Activated CD4-positive, alpha-beta T cell treated with anti-CD3 and anti-CD28 coated beads, Interleukin-2, amount 50 U/mL, for 16 hours (primary cell): ENCODE measurements at regions not wholly inside any gene's neighbourhood (a gene's known extent, or its start where the extent isn't known, plus 50 kb on each side); places are given as distances from the start of the nearest gene placed in this dataset.

ENCODE experiments used
- DNase-seq: peaks from one replicate; pipeline ENCODE4 v3.0.0-alpha.2; 2020

DNA sequence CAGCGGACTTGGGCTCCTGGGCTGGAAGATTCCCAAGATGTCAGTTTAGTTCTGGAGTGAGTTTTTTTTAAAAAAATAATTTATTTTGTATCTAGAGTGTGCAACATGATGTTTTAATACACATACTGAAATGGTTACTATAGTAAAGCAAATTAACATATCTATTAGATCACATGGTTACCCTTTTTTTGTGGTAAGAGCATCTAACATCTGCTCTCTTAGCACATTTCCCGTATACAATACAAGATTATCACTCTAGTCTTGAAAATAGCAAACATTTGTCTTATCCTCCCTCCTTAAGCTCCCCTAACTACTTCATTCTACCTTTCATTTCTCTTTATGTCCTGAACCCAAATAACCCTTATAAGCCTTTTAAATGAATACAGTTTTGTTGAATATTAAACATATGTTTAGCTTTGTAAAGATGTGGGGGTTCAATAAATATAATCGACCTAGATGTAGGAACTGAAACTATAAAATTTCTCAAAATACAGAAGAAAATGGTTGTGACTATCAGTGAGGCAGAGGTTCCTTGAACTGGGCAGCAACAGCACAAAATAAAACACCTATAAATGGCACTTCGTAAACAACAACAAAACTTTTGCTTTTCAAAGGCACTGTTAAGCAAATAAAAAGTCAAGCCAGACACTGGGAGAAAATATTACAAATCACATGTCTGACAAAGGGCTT lies 466.6 kb downstream of the FGF9 start:
- no peak for DNase-seq

- DNase-seq: no peak
Observed at GRCh38 chr13:22138947-22139346, 468.1 kb downstream of the FGF9 start.

- DNase-seq: no peak
Observed at GRCh38 chr13:22141716-22142115, 470.8 kb downstream of the FGF9 start.

- DNase-seq: no peak
Observed at GRCh38 chr13:22143671-22144070, 472.8 kb downstream of the FGF9 start.

GRCh38 chr13:22144806-22145205 lies 473.9 kb downstream of the FGF9 start:
- no peak for DNase-seq

- no peak for DNase-seq
Observed at GRCh38 chr13:22148187-22148586, 477.3 kb downstream of the FGF9 start.

DNA sequence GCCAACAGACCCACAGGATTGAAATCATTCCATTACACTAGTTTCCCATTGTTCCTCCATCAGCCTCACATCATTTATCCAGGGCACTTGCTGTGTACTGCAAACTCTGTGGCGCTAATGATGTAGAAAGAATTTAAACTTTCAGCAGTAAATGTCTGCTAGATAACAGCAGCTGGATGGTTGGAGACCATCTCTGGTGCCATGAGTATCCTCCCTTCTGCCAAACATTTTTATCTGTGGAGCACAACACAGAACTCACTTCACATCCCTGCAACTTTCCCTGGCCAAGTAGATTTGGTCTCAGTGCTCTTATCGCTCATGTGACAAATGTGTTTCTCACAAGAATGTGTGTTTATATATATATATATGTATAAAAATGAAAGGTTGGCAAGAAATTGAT lies 481.9 kb downstream of the FGF9 start:
- DNase-seq: no peak

GRCh38 chr13:22154041-22154440 lies 483.2 kb downstream of the FGF9 start:
- no peak for DNase-seq

GRCh38 chr13:22161871-22162270 lies 491.0 kb downstream of the FGF9 start:
- DNase-seq: peak; percentile 44

- peak; percentile 43 for DNase-seq
Observed at GRCh38 chr13:22162889-22163288, 492.0 kb downstream of the FGF9 start.

GRCh38 chr13:22168437-22169190 lies 497.7 kb downstream of the FGF9 start:
- DNase-seq: no peak

DNA sequence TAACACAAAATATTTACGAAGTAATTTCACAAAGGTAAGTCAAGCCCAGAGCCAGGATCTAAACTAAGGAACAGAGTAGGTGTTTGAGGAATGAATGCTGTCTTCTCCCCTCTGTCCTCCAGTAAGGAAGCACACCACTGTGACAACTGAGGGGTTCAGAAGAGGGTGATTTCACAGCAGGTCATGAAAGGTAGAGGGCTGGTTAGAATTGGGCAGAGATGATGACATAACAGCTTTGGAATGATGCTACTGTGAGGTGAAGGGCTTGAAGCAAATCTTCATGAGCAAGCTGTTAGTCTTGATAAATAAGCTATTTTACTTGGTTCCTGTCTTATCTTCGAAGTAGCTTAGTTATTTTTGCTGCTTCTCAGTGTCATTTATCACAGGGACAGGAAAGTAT lies 498.6 kb downstream of the FGF9 start:
- DNase-seq: no peak

DNA sequence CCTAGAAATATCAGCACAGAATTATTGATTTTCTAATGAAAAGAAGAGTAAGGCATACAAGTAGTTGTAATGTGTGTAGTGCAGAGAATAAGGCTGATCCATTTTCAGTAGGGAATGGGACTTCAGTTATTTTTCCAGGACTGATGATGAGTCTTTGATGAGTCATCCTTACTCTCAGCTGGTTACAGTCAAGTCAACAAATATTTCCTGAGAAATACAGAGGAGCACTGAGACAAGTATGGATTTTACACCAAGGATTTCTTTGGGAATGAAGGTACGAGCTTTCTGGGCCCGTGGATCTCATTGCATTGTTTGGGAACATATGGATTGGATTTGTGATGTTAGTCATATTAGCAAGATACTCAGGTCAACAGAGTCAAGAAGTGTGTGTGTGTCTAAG lies 502.7 kb downstream of the FGF9 start:
- no peak for DNase-seq

- no peak for DNase-seq
Observed at GRCh38 chr13:22175241-22175640, 504.4 kb downstream of the FGF9 start.

DNA sequence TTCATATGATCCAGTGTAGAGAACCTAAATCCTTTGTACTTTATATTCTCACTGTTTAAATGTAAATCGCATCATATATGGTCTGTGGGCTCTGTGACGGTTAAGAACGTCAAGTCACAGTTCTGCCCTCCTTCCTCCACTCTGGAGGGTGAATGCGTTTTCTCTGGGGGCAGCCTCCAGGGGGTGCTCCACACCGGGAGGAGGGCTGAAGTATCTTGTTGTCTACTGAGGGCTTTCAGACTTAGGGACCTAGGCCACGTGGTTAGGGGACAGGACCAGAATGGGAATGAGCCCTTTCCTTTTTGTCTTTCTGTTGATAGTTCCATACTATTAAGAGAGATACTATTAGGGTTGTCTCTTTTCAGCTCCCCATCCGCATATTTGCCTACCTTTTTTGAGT lies 504.9 kb downstream of the FGF9 start:
- no peak for DNase-seq

DNA sequence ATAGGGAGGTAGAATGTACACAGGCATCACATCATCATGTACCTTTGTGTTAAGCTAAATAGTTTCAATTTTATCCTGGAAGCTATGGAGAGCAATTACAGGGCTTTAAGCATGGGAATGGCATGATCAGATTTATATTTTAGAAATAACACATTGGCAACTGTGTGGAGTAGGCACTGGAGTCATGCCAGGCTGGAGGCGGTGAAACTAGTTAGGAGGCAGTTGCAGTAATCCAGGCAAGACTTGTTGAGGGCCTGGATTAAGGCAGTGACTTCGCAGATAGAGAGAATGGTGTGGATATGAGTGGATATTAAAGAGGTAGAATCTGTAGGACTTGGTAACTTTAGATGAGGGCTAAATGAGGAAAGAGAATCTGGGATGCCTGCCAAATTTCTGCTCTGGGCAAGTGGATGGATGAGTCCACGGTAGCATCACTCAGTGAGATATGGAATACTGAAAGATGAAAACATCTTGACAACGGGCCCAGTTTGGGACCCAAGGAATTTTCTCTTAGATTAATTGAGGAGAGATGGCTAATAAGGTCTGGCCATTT lies 506.2 kb downstream of the FGF9 start:
- no peak for DNase-seq

GRCh38 chr13:22178878-22179277 lies 508.0 kb downstream of the FGF9 start:
- no peak for DNase-seq

- DNase-seq: no peak
Observed at GRCh38 chr13:22187329-22187728, 516.5 kb downstream of the FGF9 start.

GRCh38 chr13:22189176-22190048 lies 518.5 kb downstream of the FGF9 start:
- no peak for DNase-seq

DNA sequence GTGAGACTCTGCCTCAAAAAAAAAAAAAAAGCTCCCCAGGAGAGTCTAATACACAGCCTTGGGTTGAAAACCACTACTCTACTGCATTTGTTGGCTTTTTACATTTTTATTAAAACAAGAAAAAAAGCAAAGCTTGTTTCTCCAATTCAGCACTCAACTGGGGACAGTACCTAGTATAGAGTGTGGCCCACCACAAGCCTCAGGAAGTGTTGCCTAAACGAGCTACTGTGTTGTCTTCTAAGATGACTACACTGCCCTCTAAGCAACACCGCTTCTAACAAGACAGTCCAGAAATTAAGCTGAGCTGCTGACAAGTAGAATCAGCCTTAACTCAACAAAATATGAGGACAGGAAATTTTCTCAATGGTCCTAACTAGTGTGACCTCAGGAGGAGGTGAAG lies 522.2 kb downstream of the FGF9 start:
- DNase-seq: no peak

- DNase-seq: no peak
Observed at GRCh38 chr13:22194106-22194805, 523.4 kb downstream of the FGF9 start.

DNA sequence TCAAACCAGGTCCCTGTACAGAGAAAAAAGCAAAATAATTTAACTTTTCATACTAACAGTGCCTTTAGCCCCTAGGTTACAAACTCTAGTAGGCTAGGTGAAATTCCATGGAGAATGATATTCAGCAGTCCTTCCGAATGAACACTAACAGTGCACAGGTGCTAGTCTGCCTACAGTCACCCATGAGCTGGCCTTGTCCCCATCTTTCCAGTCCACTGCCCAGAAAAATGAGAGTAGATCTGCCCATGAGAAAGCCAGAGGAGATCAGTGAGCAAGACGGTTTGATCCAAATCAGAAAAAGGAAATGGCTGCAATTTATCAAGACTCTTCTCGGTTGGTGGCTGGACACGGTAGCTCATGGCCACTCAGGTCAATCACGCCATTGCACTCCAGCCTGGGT lies 524.9 kb downstream of the FGF9 start:
- DNase-seq: no peak

DNA sequence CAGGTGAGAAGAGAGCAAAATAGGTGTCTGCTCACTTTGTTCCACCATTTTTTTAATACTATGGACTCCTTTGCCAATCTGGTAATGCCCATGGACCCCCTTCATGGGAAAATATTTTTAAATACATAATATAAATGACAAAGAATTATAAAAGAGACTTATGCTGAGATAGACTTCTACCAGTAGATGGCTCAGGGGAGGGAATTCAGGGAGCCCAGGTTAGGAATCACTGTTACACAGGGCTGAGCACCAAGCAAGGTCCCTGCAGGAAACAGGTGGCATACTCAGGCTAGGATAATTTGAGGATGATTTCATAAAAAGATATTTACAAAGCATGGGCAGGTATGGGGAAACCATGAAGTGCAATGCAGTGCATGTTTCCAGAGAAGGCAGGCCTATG lies 525.9 kb downstream of the FGF9 start:
- no peak for DNase-seq
